Fibroblast of lung (primary cell): ENCODE measurements at regions not wholly inside any gene's neighbourhood (a gene's known extent, or its start where the extent isn't known, plus 50 kb on each side); places are given as distances from the start of the nearest gene placed in this dataset.

Experiments
- DNase-seq, 2 donors: peaks; one replicate each; pipeline versions ENCODE4 v3.0.0 to v3.0.0-alpha.2; 2010; ENCODE audit warnings: low read depth in 2 of 2
- H2AFZ ChIP-seq: 2 replicates; pipeline ENCODE4 v1.5.1; 2012; ENCODE audit warnings: low read length, control low read depth, inconsistent platforms
- H3K27ac ChIP-seq: 2 replicates; pipeline ENCODE4 v1.5.1; 2011; ENCODE audit warnings: low read length, control low read depth; ENCODE audit not compliant: insufficient read depth
- H3K27me3 ChIP-seq: 2 replicates; pipeline ENCODE4 v1.5.1; 2011; ENCODE audit warnings: mild to moderate bottlenecking, low read length; ENCODE audit not compliant: control insufficient read depth, insufficient read depth
- H3K36me3 ChIP-seq: 2 replicates; pipeline ENCODE4 v1.5.1; 2011; ENCODE audit warnings: low read length; ENCODE audit not compliant: control insufficient read depth, insufficient read depth
- H3K4me1 ChIP-seq: 2 replicates; pipeline ENCODE4 v1.5.1; 2011; ENCODE audit warnings: low read length; ENCODE audit not compliant: control insufficient read depth, insufficient read depth; ENCODE audit errors: extremely low read depth
- H3K4me2 ChIP-seq: 2 replicates; pipeline ENCODE4 v1.5.1; 2011; ENCODE audit warnings: low read length, control low read depth; ENCODE audit not compliant: insufficient read depth; ENCODE audit errors: extremely low read depth
- H3K4me3 ChIP-seq, 4 experiments: fragments of 200-600 bp in 1 of 4; sonication (generic) in 1 of 4; replicated peaks in 1 of 4; 2 replicates each; pipeline ENCODE4 v1.5.1; 2011 to 2016; ENCODE audit warnings: low read length in 4 of 4, low read depth in 3 of 4, mild to moderate bottlenecking in 3 of 4, control low read depth in 2 of 4, inconsistent platforms in 1 of 4, mixed read lengths in 1 of 4; ENCODE audit not compliant: insufficient read depth in 1 of 4; ENCODE audit errors: control extremely low read depth in 1 of 4
- H3K79me2 ChIP-seq: 2 replicates; pipeline ENCODE4 v1.5.1; 2012; ENCODE audit warnings: mild to moderate bottlenecking, low read length, inconsistent platforms; ENCODE audit not compliant: control insufficient read depth, insufficient read depth
- H3K9ac ChIP-seq: 2 replicates; pipeline ENCODE4 v1.5.1; 2011; ENCODE audit warnings: mild to moderate bottlenecking, low read length, control low read depth; ENCODE audit not compliant: insufficient read depth
- H3K9me3 ChIP-seq: 2 replicates; pipeline ENCODE4 v1.5.1; 2012; ENCODE audit warnings: low read depth, low read length; ENCODE audit not compliant: control insufficient read depth, insufficient read depth
- H4K20me1 ChIP-seq: 2 replicates; pipeline ENCODE4 v1.5.1; 2011; ENCODE audit warnings: low read length; ENCODE audit not compliant: control insufficient read depth, insufficient read depth; ENCODE audit errors: extremely low read depth
- EZH2 ChIP-seq: IDR thresholded peaks from 2 replicates; pipeline ENCODE4 v1.5.1; 2012; ENCODE audit warnings: low read length, control low read depth, mild to moderate bottlenecking; ENCODE audit errors: missing control alignments
- TF ChIP-seq, protein P1 (sequence below), 2 donors: IDR thresholded peaks in 1 of 2; conservative IDR thresholded peaks in 1 of 2; 1 replicate in 1 of 2; 2 replicates in 1 of 2; pipeline ENCODE4 v1.5.1; 2011 to 2012; ENCODE audit warnings: low read length in 2 of 2, control low read depth in 1 of 2, inconsistent platforms in 1 of 2, low read depth in 1 of 2, mild to moderate bottlenecking in 1 of 2

DNA sequence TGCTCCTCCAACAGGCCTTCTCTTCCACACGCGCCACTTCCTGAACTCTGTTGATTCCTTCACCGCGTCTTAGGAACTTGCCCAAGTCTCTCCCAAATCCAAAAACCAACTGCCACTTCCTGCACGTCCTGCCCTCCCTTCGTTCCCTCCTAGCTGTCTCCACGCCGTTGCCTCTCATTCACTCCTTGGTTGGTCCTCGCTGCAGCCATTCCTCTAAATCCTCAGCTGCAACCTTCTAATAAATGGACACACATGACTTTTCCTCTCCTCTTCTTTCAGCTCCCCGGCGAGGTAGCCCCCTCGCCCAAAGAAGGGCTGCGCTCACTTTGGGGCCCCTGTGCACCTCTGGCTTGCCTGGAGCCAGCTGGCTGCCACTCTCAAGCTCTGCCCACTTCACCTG, 110.2 kb downstream of the XRCC2 start:
- Histone ChIP-seq H2AFZ (no peak overlapping the region), H3K27me3 (no peaks in the 10 kb centered on the region), H4K20me1 (no peaks in the 10 kb centered on the region), H3K9me3 (no peaks in the 10 kb centered on the region), H3K36me3 (no peaks in the 10 kb centered on the region), H3K27ac (no peak overlapping the region), H3K4me1 (no peaks in the 10 kb centered on the region), H3K4me3 (no peak overlapping the region), H3K79me2 (no peaks in the 10 kb centered on the region), H3K4me2 (no peak overlapping the region), H3K9ac (no peak overlapping the region)
- no peak for TF ChIP-seq EZH2
- TF ChIP-seq, protein P1, sequence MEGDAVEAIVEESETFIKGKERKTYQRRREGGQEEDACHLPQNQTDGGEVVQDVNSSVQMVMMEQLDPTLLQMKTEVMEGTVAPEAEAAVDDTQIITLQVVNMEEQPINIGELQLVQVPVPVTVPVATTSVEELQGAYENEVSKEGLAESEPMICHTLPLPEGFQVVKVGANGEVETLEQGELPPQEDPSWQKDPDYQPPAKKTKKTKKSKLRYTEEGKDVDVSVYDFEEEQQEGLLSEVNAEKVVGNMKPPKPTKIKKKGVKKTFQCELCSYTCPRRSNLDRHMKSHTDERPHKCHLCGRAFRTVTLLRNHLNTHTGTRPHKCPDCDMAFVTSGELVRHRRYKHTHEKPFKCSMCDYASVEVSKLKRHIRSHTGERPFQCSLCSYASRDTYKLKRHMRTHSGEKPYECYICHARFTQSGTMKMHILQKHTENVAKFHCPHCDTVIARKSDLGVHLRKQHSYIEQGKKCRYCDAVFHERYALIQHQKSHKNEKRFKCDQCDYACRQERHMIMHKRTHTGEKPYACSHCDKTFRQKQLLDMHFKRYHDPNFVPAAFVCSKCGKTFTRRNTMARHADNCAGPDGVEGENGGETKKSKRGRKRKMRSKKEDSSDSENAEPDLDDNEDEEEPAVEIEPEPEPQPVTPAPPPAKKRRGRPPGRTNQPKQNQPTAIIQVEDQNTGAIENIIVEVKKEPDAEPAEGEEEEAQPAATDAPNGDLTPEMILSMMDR (conservative IDR thresholded peaks at IDR 0.05 in 1 of 2, IDR thresholded peaks at IDR 0.05 in 1 of 2; ENCODE audit: low read depth in 1 of 2, low read length in 2 of 2): no peak
- DNase-seq: no peak

DNA sequence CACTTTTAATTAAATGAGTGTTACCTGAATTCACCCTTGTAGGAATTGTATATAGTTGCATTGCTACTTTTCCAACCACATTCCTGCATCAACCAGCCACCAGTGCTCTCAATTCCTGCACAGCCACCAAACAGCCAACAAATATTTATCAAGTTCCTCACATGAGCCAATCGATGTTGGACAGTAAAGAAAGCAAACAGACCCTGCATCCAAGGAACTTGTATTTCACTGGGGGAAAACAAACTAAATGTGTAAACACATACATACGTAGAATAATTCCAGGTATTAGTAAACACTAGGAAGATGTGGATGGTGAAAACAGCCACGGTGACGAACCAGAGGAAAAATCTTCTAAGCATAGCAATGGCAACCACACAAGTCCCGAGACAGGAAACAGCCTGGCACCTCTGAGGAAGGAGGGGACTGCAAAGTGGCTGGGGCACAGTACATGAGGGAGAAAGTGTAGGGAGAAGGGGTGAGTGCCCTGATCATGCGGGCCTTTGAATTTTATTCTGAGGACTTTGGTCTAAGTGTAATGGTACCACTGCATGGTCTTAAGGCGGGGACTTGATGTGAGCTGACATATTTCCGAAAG, 111.2 kb downstream of the XRCC2 start:
- no peak for TF ChIP-seq EZH2
- TF ChIP-seq, protein P1 (conservative IDR thresholded peaks at IDR 0.05 in 1 of 2, IDR thresholded peaks at IDR 0.05 in 1 of 2; ENCODE audit: low read depth in 1 of 2, low read length in 2 of 2): no peak

DNA sequence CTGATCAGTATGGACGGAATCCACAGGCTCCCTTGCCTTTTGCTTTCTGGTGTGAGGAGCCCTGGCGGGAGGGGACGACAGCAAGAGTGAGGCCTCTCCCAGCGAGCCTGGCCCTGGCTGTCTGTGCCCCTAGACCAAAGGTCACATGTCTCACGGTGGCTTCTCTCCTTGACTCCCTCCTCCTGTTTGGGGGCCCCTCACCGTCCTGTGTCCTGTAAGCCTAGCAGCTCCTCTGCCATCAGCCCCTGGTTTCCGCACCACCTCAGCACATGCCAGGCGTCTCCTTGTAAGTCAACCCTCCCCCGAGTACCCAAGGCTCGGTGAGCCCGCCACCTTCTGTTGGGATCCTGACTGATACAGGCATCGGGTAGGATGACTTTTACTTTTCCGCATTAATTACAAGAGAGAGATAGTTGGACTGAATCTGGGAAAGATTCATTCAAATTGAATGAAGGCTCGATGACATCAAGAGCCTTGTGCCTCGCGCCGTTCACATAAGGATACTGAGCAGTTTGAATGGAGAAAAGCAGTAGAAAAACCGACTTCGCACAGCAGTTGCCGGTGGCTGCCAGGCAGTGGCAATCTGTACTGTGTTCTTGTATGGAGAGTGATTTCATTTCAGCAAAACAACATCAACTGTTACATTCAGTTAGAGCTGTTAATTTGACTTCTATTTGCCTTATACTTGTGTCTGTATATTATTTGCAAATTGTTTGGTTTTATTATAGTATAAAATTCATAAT, 119.8 kb downstream of the XRCC2 start:
- no peaks in the 10 kb centered on the region for H4K20me1 ChIP-seq

More for the DNA sequence above, 111.2 kb downstream of the XRCC2 start:
- DNase-seq: no peak
- H3K27me3 ChIP-seq: no peaks in the 10 kb centered on the region
- H3K4me3 ChIP-seq: no peak overlapping the region
- no peak overlapping the region for H3K9ac ChIP-seq
- H2AFZ ChIP-seq: no peak overlapping the region
- no peaks in the 10 kb centered on the region for H3K36me3 ChIP-seq
- H3K9me3 ChIP-seq: no peaks in the 10 kb centered on the region
- H3K27ac ChIP-seq: no peak overlapping the region
- H3K79me2 ChIP-seq: no peaks in the 10 kb centered on the region
- H3K4me2 ChIP-seq: no peak overlapping the region
- no peaks in the 10 kb centered on the region for H4K20me1 ChIP-seq
- no peaks in the 10 kb centered on the region for H3K4me1 ChIP-seq

More for the DNA sequence above, 119.8 kb downstream of the XRCC2 start:
- no peak overlapping the region for H3K9ac ChIP-seq
- no peaks in the 10 kb centered on the region for H3K79me2 ChIP-seq
- no peaks in the 10 kb centered on the region for H3K36me3 ChIP-seq
- H3K27me3 ChIP-seq: no peaks in the 10 kb centered on the region
- no peak overlapping the region for H3K4me2 ChIP-seq
- no peaks in the 10 kb centered on the region for H3K9me3 ChIP-seq
- H3K4me3 ChIP-seq: no peak overlapping the region
- DNase-seq: no peak
- no peak overlapping the region for H2AFZ ChIP-seq
- no peak overlapping the region for H3K27ac ChIP-seq
- TF ChIP-seq, protein P1 (conservative IDR thresholded peaks at IDR 0.05 in 1 of 2, IDR thresholded peaks at IDR 0.05 in 1 of 2; ENCODE audit: low read depth in 1 of 2, low read length in 2 of 2): no peak
- no peak for TF ChIP-seq EZH2
- H3K4me1 ChIP-seq: no peaks in the 10 kb centered on the region
